Fibroblast of lung (primary cell): ENCODE measurements at regions not wholly inside any gene's neighbourhood (a gene's known extent, or its start where the extent isn't known, plus 50 kb on each side); places are given as distances from the start of the nearest gene placed in this dataset.

ENCODE experiments used
- CTCF ChIP-seq, 2 donors: IDR thresholded peaks in 1 of 2; conservative IDR thresholded peaks in 1 of 2; 1 replicate in 1 of 2; 2 replicates in 1 of 2; pipeline ENCODE4 v1.5.1; 2011 to 2012; ENCODE audit warnings: low read length in 2 of 2, control low read depth in 1 of 2, inconsistent platforms in 1 of 2, low read depth in 1 of 2, mild to moderate bottlenecking in 1 of 2
- EZH2 ChIP-seq: IDR thresholded peaks from 2 replicates; pipeline ENCODE4 v1.5.1; 2012; ENCODE audit warnings: low read length, control low read depth, mild to moderate bottlenecking; ENCODE audit errors: missing control alignments

DNA sequence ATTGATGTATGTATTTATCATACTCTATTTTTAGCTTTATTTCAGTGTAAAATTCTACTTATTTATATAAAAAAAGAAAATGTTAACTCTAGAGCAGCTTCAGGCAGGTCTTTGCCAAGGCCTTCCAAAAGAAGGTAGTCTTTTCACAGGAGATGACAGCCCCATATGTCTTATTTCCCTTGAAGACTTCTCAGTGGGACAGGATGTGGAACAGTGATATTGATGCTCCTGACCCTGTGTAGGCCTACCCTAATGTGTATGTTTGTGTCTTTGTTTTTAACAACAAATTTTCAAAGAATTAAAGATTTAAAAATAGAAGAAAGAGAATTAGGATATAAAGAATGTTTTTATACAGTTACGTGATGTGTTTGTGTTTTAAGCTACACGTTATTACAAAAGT, 1593.6 kb downstream of the AMY1C start:
- TF ChIP-seq CTCF (conservative IDR thresholded peaks at IDR 0.05 in 1 of 2, IDR thresholded peaks at IDR 0.05 in 1 of 2; ENCODE audit: low read depth in 1 of 2, low read length in 2 of 2) (no peak), EZH2 (no peak)
